KBM-7 (cell line): ENCODE measurements at regions not wholly inside any gene's neighbourhood (a gene's known extent, or its start where the extent isn't known, plus 50 kb on each side); places are given as distances from the start of the nearest gene placed in this dataset.
A peak's percentile ranks its signal among the peaks of the same experiment; 100 is the strongest.
"Not testable (repeated sequence)": the region's sequence is repeated elsewhere in the genome, so short reads cannot be mapped to it uniquely, and the experiment has no call there.

Experiments
- DNase-seq: peaks from one replicate; pipeline ENCODE4 v3.0.0-alpha.2; 2015
- in situ Hi-C: fragments of 300-500 bp; cut with MboI; formaldehyde crosslinking; loops from 2 replicates; pipeline ENCODE4 v1.14.3; 2020; ENCODE audit warnings: low sequenced_read_pairs, low pct_unique_long_range_greater_than_20kb, mixed read lengths

DNA sequence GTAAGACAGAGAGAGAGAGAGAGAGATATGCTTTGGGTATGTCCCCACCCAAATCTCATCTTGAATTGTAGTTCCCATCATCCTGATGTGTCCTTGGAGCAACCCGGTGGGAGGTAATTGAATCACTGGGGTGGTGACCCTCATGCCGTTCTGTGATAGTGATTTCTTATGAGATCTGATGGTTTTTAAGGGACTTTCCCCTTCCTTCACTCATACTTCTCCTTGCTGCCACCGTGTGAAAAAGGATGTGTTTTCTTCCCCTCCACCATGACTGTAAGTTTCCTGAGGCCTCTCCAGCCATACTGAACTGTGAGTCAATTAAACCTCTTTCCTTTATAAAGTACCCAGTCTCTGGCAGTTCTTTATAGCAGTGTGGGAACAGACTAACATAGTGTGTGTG is 60.3 kb downstream of the EOMES start:
- no peak for DNase-seq
- in situ Hi-C loops, result no loop called here

DNA sequence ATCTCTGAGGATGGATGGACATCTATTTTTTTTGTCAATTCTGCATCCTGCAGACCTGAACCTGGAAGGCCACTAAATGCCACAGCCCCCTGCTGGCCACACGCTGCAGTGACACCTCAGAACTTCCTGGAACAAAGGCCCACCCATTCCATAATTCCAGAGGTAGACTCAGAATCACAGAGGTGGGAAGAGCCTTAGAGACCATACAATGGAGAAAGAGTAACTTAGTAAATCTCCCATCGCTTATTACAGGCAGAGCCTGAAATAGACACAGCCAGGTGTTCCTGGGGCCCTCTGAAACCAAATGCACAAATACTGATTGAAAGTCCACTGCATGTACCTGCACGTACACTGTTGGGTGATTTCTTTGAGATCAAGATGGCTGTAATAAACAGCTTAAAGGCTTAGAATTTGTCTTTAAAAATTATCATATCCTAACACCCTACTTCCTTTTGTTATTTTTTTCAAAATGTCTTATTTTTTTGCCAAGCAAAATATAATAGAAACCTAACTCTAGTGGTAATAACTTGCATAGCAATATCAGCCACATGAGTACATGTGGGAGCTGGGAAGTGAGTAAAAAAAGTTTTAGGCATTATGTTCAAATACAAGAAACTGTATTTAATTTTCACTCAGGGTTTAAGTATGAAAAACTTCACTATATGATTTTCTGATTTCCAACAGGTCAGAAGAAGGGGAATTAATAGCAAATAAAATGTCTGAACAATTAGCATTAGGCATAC is 62.7 kb downstream of the EOMES start:
- DNase-seq, result peak; percentile 43
- in situ Hi-C loops, result no loop called here

DNA sequence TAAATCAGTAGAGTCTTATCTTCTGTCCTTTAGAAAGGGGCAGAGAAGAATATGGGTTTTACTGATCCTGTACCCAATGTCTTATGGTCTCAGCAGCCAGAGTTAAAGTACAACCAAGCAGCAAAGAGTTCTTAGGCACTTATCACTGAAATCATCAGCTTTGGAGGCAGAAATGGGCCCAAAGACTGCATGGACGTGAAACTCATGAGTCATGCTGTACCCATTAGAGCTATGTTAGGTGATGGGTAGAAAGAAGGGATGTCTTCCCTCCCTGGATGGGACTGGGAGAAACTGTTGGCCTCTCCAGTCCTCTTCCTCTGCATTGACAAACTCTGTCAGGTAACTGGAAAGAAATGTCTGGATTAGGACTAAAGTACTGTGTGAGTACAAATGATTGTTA is 63.4 kb downstream of the EOMES start:
- DNase-seq, result no peak
- in situ Hi-C loops, result no loop called here

DNA sequence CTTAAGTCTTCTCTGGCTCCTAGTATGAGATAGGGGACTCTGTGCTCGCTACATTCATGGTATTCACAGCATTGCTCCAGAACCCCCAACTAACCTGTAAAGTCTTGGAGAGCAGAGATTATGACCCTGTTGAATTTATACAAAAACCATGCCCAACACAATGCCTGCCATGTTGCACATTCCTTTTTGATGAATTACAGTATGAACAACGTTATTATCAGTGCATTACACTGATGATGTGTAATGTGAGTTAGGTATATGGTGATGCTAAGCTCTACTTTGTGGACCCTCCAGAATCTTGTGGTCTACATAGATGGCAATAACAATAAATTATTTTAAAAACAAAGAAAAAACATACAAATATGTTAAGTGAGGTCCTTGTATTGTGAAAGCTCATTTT is 64.3 kb downstream of the EOMES start:
- no peak for DNase-seq
- in situ Hi-C loops, result no loop called here

DNA sequence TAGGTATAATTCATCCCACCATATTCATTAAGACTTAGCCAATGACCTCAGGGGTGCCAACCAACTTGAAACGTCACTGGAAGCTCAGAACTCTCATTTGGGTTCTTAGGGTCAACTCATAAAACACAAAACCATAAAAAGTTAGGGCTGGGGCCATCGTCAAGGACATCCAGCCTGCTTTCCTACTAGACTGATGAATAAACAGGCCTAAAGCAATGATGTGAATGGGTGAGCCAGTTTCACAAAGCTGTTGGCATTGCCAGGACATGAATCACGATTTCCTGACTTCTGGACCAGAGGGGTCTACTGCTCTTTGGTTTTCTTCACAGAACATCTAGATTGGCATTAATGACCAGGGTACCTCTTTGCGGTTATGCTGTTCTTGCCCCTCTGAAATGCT is 64.7 kb downstream of the EOMES start:
- in situ Hi-C loops, result no loop called here
- DNase-seq, result no peak

DNA sequence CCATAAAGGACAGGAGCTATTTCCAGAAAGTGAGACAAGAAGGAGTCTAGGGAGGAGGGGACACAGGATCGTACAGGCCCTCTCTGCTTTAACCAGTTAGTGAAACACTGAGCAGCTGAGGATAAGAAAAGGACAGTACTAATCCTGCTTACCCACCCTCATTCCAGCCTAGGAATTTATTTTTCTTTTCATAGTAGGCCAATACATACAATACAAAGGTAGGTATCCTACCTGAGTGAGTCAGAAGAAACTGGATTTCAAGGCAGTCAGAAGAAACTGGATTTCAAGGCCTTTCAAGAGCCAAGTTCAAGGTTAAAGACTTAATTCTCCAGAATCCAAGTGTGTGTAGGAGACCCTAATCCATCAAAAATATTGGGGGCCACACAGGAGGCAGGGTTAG is 65.3 kb downstream of the EOMES start:
- no peak for DNase-seq
- in situ Hi-C loops, result no loop called here

DNA sequence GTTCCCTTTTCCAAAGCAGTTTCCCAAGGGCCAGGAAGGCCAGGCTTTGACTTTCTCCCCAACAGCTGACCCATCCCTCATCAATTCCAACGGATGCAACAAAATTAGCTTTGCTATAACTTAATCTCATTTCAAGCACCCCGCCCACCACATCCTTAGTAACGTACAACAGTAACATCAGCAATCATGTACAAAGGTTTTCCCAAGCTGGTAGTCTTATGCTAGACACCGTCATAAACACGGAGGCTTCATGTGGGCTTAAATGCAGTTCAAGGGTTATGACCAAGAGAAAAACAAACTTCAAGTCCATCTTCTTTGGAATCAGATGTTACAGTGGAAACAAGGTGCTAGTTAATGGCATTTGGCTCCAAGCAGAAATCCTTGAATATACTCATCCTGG is 66.6 kb downstream of the EOMES start:
- in situ Hi-C loops, result no loop called here
- DNase-seq, result no peak

DNA sequence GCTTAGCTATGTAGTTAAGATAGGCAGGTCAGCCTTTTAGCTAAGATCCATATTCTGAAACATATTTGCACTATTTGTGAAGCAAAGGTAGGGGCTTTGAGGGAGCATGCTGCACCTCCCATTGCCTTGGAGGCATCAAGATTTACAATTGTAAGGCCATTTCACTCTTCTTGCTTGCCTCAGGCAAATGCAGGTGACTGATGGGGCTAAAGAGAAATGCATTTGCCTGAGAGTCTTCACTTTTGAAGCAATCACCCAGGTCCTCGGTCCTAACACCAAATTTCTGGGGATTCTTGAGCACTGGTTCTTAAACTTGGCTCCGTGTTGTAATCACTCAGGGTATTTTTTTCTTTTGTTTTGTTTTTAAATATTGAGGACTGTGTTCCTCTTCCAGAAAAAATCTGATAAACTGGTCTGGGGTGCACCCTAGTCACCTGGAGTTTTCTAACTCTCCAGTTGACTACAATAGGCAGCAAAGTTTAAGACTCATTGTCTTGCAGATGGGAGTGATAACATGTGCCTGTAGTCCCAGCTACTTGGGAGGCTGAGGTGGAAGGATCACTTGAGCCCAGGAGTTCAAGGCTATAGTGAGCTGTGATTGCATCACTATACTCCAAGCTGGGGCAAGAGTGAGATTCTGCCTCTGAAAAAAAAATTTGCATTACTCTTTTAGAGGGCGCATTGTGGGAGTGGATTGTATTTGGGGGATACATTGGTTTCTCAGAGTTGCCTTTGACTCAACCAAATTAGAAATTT is 68.1 kb downstream of the EOMES start:
- no peak for DNase-seq
- in situ Hi-C loops, result no loop called here

DNA sequence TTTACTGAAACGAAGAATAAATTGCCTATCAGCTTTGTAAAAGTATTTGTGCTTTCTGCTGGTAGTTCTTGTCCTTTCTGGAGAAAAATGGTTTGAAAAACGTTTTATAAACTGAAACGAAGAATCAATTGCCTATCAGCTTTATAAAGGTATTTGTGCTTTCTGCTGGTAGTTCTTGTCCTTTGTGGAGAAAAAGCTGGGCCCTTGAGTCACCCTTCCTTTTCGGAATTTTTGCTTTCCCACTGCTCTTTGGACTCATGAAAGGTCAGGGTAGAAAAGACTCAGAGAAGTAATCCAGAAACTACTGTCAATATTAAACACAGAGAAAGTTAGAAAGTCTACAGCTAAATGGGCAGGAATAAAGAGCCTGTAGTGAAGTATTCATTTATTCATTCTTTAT is 72.8 kb downstream of the EOMES start:
- no peak for DNase-seq
- in situ Hi-C loops, result no loop called here

DNA sequence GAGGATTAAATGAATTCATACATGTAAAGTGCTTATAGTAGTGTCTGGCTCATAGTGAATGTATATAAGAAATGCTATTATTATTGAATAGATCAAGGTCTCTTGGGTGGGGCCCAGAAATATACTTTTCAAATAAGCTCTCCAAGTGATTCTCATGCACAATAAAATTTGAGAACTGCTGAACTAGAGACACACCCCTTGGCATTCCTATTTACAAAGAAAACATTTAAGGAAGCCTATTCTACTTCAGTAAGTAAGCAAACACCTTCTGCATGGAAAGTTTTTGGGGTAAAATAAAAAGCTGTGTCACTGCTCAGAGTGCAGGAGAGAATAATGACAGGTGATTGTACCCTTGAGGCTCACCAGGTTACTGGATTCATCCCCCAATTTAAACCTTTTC is 75.2 kb downstream of the EOMES start:
- no peak for DNase-seq
- in situ Hi-C loops, result no loop called here

DNA sequence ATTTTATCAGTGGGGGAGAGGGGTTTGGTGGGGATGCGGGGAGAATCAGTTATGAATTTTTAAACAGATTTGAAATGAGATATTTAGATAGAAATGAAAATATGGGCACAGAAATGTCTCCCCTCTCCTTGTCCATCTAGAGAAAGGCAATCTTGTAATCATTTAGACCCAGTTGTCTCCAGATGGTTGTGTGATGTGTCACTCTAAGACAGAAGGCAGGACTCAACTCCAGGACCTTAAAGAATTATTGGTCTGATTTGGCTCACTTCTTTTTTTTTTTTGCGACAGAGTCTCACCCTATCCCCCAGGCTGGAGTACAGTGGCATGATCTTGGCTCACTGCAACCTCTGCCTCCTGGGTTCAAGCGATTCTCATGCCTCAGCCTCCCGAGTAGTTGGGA is 77.2 kb downstream of the EOMES start:
- in situ Hi-C loops, result no loop called here
- DNase-seq, result no peak

DNA sequence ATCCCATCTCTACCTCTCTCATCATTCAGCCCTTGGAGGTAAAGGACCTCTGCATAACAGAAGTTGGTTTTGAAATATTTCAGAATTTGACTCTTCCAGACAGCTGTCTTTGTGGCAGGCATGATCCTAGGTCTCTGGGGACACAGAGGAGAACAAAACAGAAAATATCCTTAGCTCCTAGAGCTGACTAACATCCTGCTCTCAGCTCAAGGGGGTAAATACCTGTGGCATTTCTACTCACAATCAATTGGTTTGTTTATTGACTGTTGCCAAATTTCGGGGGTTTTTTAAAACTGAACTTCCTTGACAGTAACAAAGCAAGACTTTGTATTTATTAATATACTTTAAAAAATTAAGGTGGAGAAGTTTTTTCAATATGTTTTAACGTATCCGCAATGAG is 78.8 kb downstream of the EOMES start:
- in situ Hi-C loops, result no loop called here

DNA sequence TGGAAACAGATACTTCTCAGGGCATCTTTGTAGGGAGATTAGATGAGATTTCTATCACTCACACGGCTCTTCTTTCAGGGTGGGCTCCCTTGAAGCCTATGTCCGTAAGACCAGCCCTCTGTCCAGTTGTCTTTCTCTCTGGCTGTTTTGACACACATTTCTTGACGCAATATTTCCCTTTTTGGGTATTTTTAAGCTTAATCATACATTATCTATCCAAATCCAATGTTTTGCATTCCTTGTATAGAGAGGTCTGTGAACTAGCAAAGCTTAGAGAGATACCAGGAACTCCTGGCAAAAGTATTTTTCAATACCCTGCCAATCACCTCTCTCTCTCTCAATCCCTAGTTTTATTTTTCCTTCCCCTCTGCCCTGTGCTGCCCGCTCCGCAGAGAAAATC is 79.3 kb downstream of the EOMES start:
- no peak for DNase-seq
- in situ Hi-C loops, result no loop called here

More for the DNA sequence above, 78.8 kb downstream of the EOMES start:
- no peak for DNase-seq

DNA sequence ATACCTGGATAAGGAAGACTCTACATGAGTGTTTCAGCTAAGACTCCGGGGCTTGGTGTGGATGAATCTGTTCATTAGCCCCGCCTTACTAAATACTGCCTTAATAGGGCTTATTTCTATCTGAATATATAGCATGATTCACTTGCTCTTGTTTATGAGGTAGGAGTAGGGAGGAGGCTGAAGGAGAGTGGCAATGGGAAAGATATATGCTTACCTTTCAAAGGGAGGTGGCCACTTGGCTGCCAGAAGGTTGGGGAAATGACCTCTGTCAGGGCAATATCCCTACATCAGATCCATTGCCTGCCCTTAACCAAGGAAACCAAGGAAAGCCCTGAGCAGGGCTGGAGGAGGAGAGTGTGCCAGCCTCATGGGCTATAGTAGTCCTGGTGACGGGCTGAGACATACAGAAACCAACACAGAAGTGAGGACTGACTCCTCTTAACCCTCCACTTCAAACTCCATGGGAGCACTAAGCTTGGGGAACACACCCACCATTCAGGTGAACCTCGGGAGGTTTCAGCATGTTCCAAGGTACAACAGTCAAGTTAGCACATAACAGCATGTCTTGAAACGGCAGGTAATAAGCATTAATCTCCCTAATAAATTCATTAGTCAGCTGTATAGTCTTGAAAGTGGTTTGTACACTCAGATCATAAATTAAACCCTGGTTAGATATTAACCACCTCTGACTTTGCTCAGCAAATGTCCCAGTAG is 80.1 kb downstream of the EOMES start:
- in situ Hi-C loops, result no loop called here
- no peak for DNase-seq

DNA sequence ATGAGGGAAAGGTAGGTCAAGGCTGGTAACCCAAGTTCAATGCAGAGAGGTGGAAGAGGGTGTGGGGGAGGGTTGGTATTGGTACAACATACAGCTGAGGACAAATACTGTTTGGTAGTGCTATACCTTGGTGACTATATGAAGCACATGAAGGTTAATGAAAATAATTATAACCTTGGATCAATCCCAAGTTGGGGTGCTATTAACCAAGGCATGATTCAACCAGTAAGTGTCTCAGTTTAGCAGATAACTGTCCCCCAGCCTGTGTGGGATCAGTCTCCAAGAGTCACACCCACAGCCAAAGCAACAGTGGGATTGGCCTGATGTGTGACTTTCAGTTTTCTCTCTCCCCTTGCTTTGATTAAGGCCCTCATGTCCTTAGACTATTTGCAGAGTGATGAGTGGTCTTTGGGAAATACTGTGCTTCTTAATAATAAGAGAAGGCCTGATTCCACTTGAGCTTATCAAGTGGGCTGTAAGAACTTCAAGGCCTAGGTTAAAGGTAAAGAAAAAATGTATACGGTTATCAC is 80.8 kb downstream of the EOMES start:
- DNase-seq, result no peak
- in situ Hi-C loops, result no loop called here

DNA sequence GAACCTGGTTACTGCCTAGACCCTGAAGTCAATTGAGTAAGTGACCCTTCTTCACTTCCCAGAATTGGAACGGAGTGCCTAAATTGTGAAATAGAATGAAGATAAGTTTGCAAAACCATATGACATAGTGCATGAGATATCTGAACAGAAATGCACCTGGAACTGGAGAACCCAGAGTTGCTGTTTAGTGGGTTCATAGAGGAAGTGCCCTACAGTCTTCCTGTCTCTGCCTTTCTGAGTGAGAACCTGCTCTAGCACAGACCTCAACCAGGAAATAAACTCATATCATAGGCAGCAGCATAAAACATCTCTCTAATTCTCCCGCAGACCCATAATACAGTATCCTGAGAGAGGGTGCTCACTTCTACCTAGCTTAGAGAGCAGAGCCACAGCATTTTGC is 82.9 kb downstream of the EOMES start:
- no peak for DNase-seq
- in situ Hi-C loops, result no loop called here

DNA sequence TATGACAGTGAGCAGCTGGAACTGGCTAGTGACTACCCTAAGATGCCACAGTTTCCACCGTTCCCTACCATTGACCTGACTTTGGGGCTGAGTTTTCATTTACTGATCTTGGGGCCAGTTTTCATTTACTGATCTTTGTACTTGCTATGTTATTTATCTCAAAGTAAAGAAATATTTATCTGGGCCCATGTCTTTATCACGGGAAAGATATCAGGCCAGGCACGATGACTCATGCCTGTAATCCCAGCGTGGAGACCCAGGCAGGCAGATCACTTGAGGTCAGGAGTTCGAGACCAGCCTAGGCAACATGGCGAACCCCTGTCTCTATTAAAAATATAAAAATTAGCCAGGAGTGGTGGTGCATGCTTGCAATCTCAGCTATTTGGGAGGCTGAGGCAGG is 83.5 kb downstream of the EOMES start:
- in situ Hi-C loops, result no loop called here
- DNase-seq, result no peak

DNA sequence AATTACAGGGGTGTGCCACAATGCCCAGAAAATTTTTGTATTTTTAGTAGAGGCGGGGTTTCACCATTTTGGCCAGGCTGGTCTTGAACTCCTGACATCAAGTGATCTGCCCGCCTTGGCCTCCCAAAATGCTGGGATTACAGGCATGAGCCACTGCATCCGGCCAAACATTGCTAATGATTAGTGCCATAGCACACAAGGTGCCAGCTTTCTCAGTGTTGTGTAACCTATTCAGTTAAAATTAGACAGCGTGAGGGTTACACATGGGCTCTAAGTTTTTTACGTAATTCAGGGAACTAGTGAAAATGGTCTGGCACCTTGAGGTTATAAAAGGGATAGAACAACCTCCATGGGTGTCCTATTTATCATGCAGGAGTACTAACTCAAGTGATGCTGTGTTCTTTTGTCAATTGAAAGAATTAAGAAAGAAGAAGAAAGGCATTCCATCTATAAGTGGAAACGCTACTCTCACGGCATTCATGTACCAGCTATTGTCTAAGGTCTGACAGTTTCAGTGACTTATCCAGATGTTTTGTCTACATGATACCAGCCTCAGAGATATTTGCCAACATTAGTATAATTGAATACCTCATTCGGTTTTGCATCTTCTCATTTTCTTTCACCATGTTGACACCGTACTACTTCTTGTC is 84.7 kb downstream of the EOMES start:
- in situ Hi-C loops, result no loop called here
- DNase-seq, result no peak

DNA sequence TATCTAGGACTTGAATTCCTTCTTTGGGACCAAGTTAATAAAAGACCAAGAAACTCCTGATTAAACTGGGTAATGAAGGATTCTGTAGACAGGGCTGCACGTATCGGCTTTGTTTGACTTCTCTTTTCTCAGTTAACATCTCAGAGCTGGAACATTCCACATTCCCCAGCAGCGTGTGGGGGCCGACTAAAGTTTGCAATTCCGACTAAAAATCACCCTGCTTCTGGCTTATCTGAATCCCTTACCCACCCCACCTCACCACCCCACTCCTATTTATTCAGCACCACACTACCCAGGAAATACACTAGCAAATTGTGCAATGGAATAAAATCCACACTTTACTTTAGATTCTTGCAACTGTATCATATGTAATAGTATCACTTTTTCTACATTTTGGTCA is 87.1 kb downstream of the EOMES start:
- DNase-seq, in situ Hi-C loops: not testable (repeated sequence)

DNA sequence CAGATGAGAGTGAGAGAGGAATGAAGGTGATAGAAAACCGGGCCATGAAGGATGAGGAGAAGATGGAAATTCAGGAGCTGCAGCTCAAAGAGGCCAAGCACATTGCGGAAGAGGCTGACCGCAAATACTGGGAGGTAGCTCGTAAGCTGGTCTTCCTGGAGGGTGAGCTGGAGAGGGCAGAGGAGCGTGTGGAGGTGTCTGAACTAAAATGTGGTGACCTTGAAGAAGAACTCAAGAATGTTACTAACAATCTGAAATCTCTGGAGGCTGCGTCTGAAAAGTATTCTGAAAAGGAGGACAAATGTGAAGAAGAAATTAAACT is 88.9 kb downstream of the EOMES start:
- DNase-seq, result peak; percentile 39
- in situ Hi-C loops, result no loop called here
